Activated CD8-positive, alpha-beta memory T cell treated with anti-CD3 and anti-CD28 coated beads, Interleukin-2, amount 10 ng/mL, durations not matched to agents 7 days and 5 days (primary cell): ENCODE measurements at regions not wholly inside any gene's neighbourhood (a gene's known extent, or its start where the extent isn't known, plus 50 kb on each side); places are given as distances from the start of the nearest gene placed in this dataset.
A peak's percentile ranks its signal among the peaks of the same experiment; 100 is the strongest.

Source experiments
- ATAC-seq: fragments of 150-1000 bp; cut with Tn5 transposase; one replicate; pipeline ENCODE4 v1.10.0; 2021; ENCODE audit warnings: moderate library complexity
- CTCF ChIA-PET: fragments of 350-600 bp; sonication (Branson Sonifier 250); formaldehyde crosslinking; loops from one replicate; lab custom pipeline; 2021; ENCODE audit warnings: antibody characterized with exemption; lab: Charles Lee
- DNase-seq: peaks from one replicate; pipeline ENCODE4 v3.0.0-alpha.2; 2020
- H3K27ac Mint-ChIP-seq: one replicate; pipeline ENCODE4 v1.8.0; 2021; ENCODE audit warnings: mild to moderate bottlenecking, mixed read lengths
- H3K27me3 Mint-ChIP-seq: one replicate; pipeline ENCODE4 v1.8.0; 2021; ENCODE audit warnings: mixed read lengths
- H3K36me3 Mint-ChIP-seq: one replicate; pipeline ENCODE4 v1.8.0; 2021; ENCODE audit warnings: mild to moderate bottlenecking, mixed read lengths
- H3K4me1 Mint-ChIP-seq: one replicate; pipeline ENCODE4 v1.8.0; 2021; ENCODE audit warnings: mixed read lengths
- H3K4me3 Mint-ChIP-seq: one replicate; pipeline ENCODE4 v1.8.0; 2021; ENCODE audit warnings: mild to moderate bottlenecking, moderate library complexity, mixed read lengths
- H3K9me3 Mint-ChIP-seq: one replicate; pipeline ENCODE4 v1.8.0; 2022; ENCODE audit warnings: low read depth, mixed read lengths

DNA sequence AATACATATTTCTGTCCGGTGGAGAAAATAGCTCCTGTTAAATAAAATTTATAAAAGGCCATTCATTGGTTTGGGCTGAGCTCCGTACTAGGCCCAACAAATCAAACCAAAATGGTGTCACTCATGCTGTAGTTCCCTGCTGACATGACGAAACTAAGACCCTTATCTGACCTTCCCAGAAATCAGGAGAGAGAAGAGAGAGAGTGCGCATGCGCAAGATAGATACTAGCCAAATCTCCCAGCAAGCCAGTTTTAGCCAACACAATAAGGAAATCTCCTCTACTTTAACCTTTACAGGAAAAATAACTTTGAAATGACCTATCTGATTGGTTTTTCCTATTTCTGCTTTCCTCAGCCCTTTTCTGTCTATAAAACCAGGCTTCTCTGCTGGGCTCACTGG is 152.7 kb upstream of the RMST start:
- Mint-ChIP-seq H3K27me3 (peaks cover 24% of the 10 kb centered on the region), H3K9me3 (no peaks in the 10 kb centered on the region), H3K36me3 (no peaks in the 10 kb centered on the region), H3K27ac (no peak overlapping the region), H3K4me1 (no peaks in the 10 kb centered on the region), H3K4me3 (no peak overlapping the region)
- DNase-seq (no peak), ATAC-seq (no peak)
- CTCF ChIA-PET, result interaction anchor here (1.7 kb wide), 1 partner anchor 325 kb away, joined by 5 read pairs; no protein-coding TSS in a partner anchor

- CTCF ChIA-PET, result no interaction called here
- no peaks in the 10 kb centered on the region for H3K36me3 Mint-ChIP-seq
- DNase-seq, result no peak
- H3K27me3 Mint-ChIP-seq, result peaks cover 31% of the 10 kb centered on the region
- no peaks in the 10 kb centered on the region for H3K9me3 Mint-ChIP-seq
- no peak for ATAC-seq
- no peaks in the 10 kb centered on the region for H3K4me1 Mint-ChIP-seq
- H3K4me3 Mint-ChIP-seq, result no peak overlapping the region
- no peak overlapping the region for H3K27ac Mint-ChIP-seq
Observed at GRCh38 chr12:97312570-97313135, 150.0 kb upstream of the RMST start.

DNA sequence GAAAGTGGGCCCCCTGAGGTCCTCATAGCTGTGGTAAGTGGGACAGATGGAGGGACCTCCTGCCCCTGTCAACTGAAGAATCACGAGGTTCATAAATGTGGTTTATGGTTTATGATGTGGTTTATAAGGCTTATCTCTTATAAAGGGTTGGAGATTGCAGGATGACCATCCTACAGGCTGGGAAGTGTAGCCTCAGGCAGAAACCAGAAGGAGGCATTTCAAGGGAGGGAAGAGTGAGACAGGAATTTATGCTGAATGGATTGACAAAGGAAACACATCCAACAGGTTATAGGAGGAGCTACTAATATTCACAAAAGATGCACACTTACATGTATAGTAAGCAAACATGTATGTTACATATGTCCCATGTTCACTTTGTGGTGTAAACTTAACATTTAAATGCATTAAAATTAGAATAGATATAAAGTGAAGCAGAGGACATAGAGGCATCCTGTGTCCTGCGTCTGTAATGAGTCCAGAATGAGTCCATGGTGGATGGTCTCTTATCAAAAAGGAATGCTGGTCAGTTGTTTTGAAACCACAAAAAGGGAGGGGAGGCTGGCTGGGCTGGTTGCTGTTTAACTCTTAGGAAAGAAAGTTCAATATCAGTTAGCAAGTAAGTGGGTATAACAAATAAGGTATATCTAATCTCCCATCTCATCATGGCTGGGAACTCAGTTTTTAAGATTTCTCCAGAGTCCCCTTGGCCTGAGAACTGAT is 149.0 kb upstream of the RMST start:
- no peaks in the 10 kb centered on the region for H3K36me3 Mint-ChIP-seq
- H3K27me3 Mint-ChIP-seq, result peaks cover 31% of the 10 kb centered on the region
- ATAC-seq, result no peak
- H3K4me3 Mint-ChIP-seq, result no peak overlapping the region
- CTCF ChIA-PET, result no interaction called here
- H3K4me1 Mint-ChIP-seq, result no peaks in the 10 kb centered on the region
- no peaks in the 10 kb centered on the region for H3K9me3 Mint-ChIP-seq
- H3K27ac Mint-ChIP-seq, result no peak overlapping the region
- DNase-seq, result no peak

- Mint-ChIP-seq H3K4me1 (no peaks in the 10 kb centered on the region), H3K36me3 (no peaks in the 10 kb centered on the region), H3K4me3 (no peak overlapping the region), H3K9me3 (no peaks in the 10 kb centered on the region), H3K27me3 (peaks cover 17% of the 10 kb centered on the region), H3K27ac (no peak overlapping the region)
- no peak for DNase-seq
- ATAC-seq, result no peak
- CTCF ChIA-PET, result no interaction called here
Observed at GRCh38 chr12:97316321-97316720, 146.3 kb upstream of the RMST start.

DNA sequence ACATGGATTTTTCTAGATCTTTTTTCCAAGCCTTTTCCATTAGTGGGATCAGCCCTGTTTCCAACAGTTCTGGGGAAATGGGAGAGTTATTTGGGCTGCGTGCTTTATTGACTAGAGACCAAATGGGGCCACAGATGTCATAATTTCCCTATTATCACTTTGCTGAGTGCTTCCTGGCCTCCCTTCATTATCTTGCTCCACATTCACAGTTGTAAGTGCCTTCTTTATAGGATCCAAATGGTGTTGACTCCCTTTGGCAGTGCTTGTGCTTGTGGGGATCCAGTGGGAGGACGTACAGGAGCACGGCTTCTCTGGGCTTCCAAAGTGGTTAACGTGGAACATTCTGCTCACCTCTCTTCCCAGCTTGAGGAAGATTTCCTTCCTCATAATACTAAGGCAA is 141.0 kb upstream of the RMST start:
- DNase-seq (no peak), ATAC-seq (no peak)
- Mint-ChIP-seq H3K9me3 (no peaks in the 10 kb centered on the region), H3K27me3 (peaks cover 23% of the 10 kb centered on the region), H3K4me1 (no peaks in the 10 kb centered on the region), H3K36me3 (no peaks in the 10 kb centered on the region), H3K4me3 (no peak overlapping the region), H3K27ac (no peak overlapping the region)
- CTCF ChIA-PET, result no interaction called here

DNA sequence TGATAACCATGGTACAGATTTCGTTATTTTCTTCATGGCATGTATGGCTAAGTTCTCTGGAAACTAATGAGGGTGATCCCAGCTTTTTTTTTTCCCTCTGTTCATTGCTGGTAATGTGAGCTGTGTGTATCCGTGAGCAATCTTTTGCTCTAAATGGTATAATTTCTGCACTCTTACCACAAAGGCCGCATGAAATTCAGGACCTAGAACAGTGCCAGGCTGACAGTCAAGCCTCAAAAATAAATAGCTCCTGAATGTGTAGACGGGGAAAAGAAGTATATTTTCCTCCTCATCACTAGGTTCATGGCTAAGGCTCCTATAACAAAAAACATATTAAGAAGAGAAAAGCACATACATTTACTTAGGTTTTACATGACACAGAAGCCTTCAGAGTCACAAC is 140.2 kb upstream of the RMST start:
- Mint-ChIP-seq H3K4me3 (no peak overlapping the region), H3K27ac (no peak overlapping the region), H3K4me1 (no peaks in the 10 kb centered on the region), H3K9me3 (no peaks in the 10 kb centered on the region), H3K36me3 (no peaks in the 10 kb centered on the region), H3K27me3 (peaks cover 19% of the 10 kb centered on the region)
- CTCF ChIA-PET, result no interaction called here
- DNase-seq (no peak), ATAC-seq (no peak)

GRCh38 chr12:97323154-97323553 is 139.4 kb upstream of the RMST start:
- CTCF ChIA-PET, result no interaction called here
- ATAC-seq, result no peak
- DNase-seq, result no peak
- no peak overlapping the region for H3K4me3 Mint-ChIP-seq
- H3K27ac Mint-ChIP-seq, result no peak overlapping the region
- no peaks in the 10 kb centered on the region for H3K4me1 Mint-ChIP-seq
- H3K36me3 Mint-ChIP-seq, result no peaks in the 10 kb centered on the region
- no peaks in the 10 kb centered on the region for H3K9me3 Mint-ChIP-seq
- H3K27me3 Mint-ChIP-seq, result peaks cover 19% of the 10 kb centered on the region

- H3K27ac Mint-ChIP-seq, result no peak overlapping the region
- H3K27me3 Mint-ChIP-seq, result peaks cover 19% of the 10 kb centered on the region
- no peaks in the 10 kb centered on the region for H3K4me1 Mint-ChIP-seq
- H3K9me3 Mint-ChIP-seq, result no peaks in the 10 kb centered on the region
- no peaks in the 10 kb centered on the region for H3K36me3 Mint-ChIP-seq
- no peak overlapping the region for H3K4me3 Mint-ChIP-seq
- CTCF ChIA-PET, result no interaction called here
- ATAC-seq (no peak), DNase-seq (no peak)
Observed at GRCh38 chr12:97324471-97324870, 138.1 kb upstream of the RMST start.

DNA sequence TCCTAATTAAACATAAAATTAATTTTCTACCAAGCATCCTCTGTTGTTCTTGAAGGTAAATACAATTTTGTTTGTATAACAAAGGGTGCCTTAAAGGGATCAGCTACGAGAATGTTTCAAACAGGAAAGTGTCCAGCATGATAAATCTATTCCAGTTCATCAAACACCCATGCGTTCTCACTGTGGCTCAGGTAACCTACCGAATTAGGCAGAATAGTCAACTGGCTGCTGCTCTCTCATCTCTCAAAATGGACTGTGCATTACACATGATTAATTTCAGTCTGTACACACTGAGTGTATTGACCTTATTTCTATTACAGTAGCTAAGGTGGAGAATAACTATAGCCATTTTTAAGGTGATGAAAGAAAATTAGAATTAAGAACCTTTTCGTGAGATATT is 127.5 kb upstream of the RMST start:
- DNase-seq (no peak), ATAC-seq (no peak)
- CTCF ChIA-PET, result interaction anchor here (0.9 kb wide), 1 partner anchor 9 kb away, joined by 4 read pairs; no protein-coding TSS in a partner anchor
- H3K4me1 Mint-ChIP-seq, result peaks cover 17% of the 10 kb centered on the region
- H3K27ac Mint-ChIP-seq, result no peak overlapping the region
- H3K4me3 Mint-ChIP-seq, result no peak overlapping the region
- H3K27me3 Mint-ChIP-seq, result peaks cover 13% of the 10 kb centered on the region
- H3K9me3 Mint-ChIP-seq, result no peaks in the 10 kb centered on the region
- no peaks in the 10 kb centered on the region for H3K36me3 Mint-ChIP-seq

- peaks cover 17% of the 10 kb centered on the region for H3K4me1 Mint-ChIP-seq
- CTCF ChIA-PET, result no interaction called here
- H3K36me3 Mint-ChIP-seq, result no peaks in the 10 kb centered on the region
- no peak overlapping the region for H3K27ac Mint-ChIP-seq
- H3K4me3 Mint-ChIP-seq, result no peak overlapping the region
- DNase-seq, result no peak
- peak; percentile 51 for ATAC-seq
- H3K9me3 Mint-ChIP-seq, result no peaks in the 10 kb centered on the region
- H3K27me3 Mint-ChIP-seq, result peaks cover 13% of the 10 kb centered on the region
Observed at GRCh38 chr12:97336900-97337751, 125.5 kb upstream of the RMST start.

- H3K9me3 Mint-ChIP-seq, result no peaks in the 10 kb centered on the region
- ATAC-seq (no peak), DNase-seq (no peak)
- no peaks in the 10 kb centered on the region for H3K36me3 Mint-ChIP-seq
- CTCF ChIA-PET, result interaction anchor here (0.8 to 1.4 kb wide), 2 partner anchors 69 to 619 kb away, joined by 3 read pairs; no protein-coding TSS in a partner anchor
- H3K27ac Mint-ChIP-seq, result no peak overlapping the region
- H3K4me1 Mint-ChIP-seq, result peaks cover 12% of the 10 kb centered on the region
- H3K4me3 Mint-ChIP-seq, result no peak overlapping the region
- peaks cover 3% of the 10 kb centered on the region for H3K27me3 Mint-ChIP-seq
Observed at GRCh38 chr12:97342130-97342529, 120.5 kb upstream of the RMST start.

DNA sequence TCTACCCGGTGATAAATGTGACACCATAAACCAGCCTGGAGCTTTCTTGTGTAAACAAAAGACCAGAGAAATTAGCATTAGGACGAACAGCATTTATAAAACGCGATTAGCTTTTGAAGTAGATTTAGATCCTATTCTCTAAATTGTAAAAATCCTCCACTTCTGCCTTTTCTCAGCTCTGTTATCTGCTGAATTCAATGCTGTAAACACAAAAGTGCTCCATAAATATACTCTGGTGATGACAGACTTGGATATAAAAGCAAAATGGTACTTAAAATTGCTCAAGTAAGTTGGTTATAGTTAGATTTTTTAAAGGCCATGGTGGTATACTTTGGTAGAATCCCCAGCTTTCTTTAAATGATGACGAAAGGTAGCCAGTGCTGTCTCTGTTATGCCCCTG is 114.6 kb upstream of the RMST start:
- Mint-ChIP-seq H3K27ac (no peak overlapping the region), H3K36me3 (no peaks in the 10 kb centered on the region)
- ATAC-seq, result no peak

DNA sequence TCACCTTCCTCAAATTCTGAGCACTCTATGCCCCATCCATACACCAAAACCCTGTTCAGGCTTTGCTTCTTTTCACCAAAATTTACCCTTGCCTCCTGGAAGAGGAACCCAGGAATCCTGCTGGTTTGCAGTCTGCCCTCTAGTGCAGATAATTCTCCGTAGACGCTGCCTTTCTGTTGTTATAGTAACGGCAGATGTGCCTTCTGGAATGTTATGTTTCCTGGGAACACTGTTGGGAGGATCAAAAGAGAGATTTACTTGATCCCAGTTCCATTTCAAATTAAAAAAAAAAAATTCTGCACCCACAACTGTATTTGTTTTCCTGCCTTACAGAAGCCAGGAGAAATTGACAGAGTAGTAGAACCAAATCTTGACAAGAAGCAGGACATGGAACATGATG is 104.2 kb upstream of the RMST start:
- Mint-ChIP-seq H3K27me3 (peaks cover 5% of the 10 kb centered on the region), H3K36me3 (no peaks in the 10 kb centered on the region), H3K4me3 (no peak overlapping the region), H3K9me3 (no peaks in the 10 kb centered on the region), H3K27ac (no peak overlapping the region), H3K4me1 (no peaks in the 10 kb centered on the region)
- CTCF ChIA-PET, result no interaction called here
- no peak for DNase-seq
- ATAC-seq, result no peak

More for the DNA sequence above, 114.6 kb upstream of the RMST start:
- DNase-seq, result no peak
- Mint-ChIP-seq H3K9me3 (no peaks in the 10 kb centered on the region), H3K4me1 (no peaks in the 10 kb centered on the region), H3K4me3 (no peak overlapping the region), H3K27me3 (no peaks in the 10 kb centered on the region)
- CTCF ChIA-PET, result no interaction called here
